ENCODE measurements at regions not wholly inside any gene's neighbourhood (a gene's known extent, or its start where the extent isn't known, plus 50 kb on each side); places are given as distances from the start of the nearest gene placed in this dataset.

DNA sequence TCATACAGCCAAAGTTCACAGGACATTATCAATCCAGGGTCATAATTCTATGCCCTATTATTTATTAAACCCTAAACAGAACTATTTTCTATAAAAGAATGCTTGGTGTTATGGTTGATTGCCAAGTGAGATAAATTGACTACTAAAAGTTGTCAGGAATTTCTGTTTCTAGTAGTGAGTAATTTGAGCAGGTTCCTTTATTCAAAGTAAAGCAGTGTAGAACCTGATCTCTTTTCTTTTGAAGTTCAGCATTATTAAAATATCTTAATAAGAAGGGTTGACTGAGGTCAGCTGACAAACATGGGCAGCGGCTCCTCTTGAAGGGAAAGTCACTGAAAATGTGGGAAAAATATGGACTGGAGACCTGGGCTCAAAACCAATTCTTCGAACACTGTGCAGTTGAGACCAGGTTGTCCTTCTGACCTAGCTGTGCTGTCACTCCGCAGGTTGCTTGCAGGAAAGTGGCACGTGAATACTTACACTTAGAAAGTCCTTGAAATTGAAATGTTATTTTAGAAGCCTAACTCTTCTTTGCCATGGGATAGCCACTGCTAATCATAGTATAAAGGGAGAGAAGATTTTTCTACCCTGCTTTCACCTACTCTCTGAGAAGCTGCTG is 141.0 kb downstream of the RASSF9 start:
- H3K4me1 ChIP-seq, result no peaks in the 10 kb centered on the region
- WGBS (ENCODE audit: missing lambda C conversion rate), result 47% methylated on average over 4 of the region's 4 CpGs
- TF ChIP-seq, protein P1, sequence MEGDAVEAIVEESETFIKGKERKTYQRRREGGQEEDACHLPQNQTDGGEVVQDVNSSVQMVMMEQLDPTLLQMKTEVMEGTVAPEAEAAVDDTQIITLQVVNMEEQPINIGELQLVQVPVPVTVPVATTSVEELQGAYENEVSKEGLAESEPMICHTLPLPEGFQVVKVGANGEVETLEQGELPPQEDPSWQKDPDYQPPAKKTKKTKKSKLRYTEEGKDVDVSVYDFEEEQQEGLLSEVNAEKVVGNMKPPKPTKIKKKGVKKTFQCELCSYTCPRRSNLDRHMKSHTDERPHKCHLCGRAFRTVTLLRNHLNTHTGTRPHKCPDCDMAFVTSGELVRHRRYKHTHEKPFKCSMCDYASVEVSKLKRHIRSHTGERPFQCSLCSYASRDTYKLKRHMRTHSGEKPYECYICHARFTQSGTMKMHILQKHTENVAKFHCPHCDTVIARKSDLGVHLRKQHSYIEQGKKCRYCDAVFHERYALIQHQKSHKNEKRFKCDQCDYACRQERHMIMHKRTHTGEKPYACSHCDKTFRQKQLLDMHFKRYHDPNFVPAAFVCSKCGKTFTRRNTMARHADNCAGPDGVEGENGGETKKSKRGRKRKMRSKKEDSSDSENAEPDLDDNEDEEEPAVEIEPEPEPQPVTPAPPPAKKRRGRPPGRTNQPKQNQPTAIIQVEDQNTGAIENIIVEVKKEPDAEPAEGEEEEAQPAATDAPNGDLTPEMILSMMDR (IDR thresholded peaks at IDR 0.05), result no peak
- TF ChIP-seq CBX2 (IDR thresholded peaks at IDR 0.05; ENCODE audit: borderline replicate concordance, low read depth) (no peak), ZFP36 (IDR thresholded peaks at IDR 0.05; ENCODE audit: borderline replicate concordance, partially characterized antibody) (no peak), RCOR1 (IDR thresholded peaks at IDR 0.05; ENCODE audit: low read depth, low read length) (no peak), NR3C1 (IDR thresholded peaks at IDR 0.05) (no peak), NPAS2 (CRISPR knock-in tag; IDR thresholded peaks at IDR 0.05; ENCODE audit: borderline replicate concordance) (no peak), TFCP2L1 (CRISPR knock-in tag; IDR thresholded peaks at IDR 0.05) (no peak), RNF2 (IDR thresholded peaks at IDR 0.05; ENCODE audit: borderline replicate concordance, low read depth) (no peak), CHD4 (IDR thresholded peaks at IDR 0.05; ENCODE audit: borderline replicate concordance) (no peak), FOSL2 (IDR thresholded peaks at IDR 0.05) (no peak), FOSL2 (CRISPR knock-in tag; IDR thresholded peaks at IDR 0.05) (no peak), BHLHE40 (IDR thresholded peaks at IDR 0.05; ENCODE audit: low read depth, low read length) (no peak), HEYL (CRISPR knock-in tag; IDR thresholded peaks at IDR 0.05) (no peak), ZNF302 (CRISPR knock-in tag; IDR thresholded peaks at IDR 0.05) (no peak), HOXB13 (CRISPR knock-in tag; IDR thresholded peaks at IDR 0.05; ENCODE audit: low read depth) (no peak)
- H3K4me2 ChIP-seq, result no peak overlapping the region
- CTCF ChIA-PET, result no interaction called here
- H3K4me3 ChIP-seq, result no peak overlapping the region
- POLR2A ChIA-PET, result no interaction called here
- DNase-seq (ENCODE audit: low read depth in 1 of 2, low spot score in 1 of 2), result no peak
- FAIRE-seq, result peak; percentile 7
- H3K9me3 ChIP-seq, result no peaks in the 10 kb centered on the region
- no peak for ATAC-seq
- H3K27ac ChIP-seq, result no peak overlapping the region

DNA sequence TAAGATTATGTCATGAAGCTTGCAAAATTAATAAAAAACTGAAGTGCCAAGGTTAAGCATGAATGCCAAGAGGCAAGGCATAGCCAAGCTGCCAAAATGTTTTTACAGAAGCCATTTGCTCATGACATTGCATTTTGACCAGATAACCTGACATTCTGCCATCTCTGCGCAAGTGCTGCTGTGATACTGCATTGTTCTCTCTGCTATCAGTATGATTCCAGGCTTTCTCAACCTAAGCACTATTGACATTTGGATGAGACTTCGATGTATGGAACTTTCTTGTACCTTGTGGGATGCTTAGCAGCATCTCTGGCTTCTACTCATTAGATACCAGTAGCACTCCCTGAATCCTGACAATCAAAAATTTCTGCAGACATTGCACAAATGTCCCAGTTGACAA is 139.2 kb downstream of the RASSF9 start:
- CTCF ChIA-PET, result no interaction called here
- no peak for DNase-seq (ENCODE audit: low read depth in 1 of 2, low spot score in 1 of 2)
- FAIRE-seq, result no peak
- TF ChIP-seq TFCP2L1 (CRISPR knock-in tag; IDR thresholded peaks at IDR 0.05) (no peak), MAFK (IDR thresholded peaks at IDR 0.05; ENCODE audit: partially characterized antibody) (peak; percentile 59)
- no peak for ATAC-seq
- Histone ChIP-seq H3K4me2 (no peak overlapping the region), H3K4me3 (no peak overlapping the region), H3K9me3 (no peaks in the 10 kb centered on the region), H3K27ac (no peak overlapping the region), H3K4me1 (no peaks in the 10 kb centered on the region)
- POLR2A ChIA-PET, result no interaction called here
- 51% methylated on average over 2 of the region's 2 CpGs for WGBS (ENCODE audit: missing lambda C conversion rate)

DNA sequence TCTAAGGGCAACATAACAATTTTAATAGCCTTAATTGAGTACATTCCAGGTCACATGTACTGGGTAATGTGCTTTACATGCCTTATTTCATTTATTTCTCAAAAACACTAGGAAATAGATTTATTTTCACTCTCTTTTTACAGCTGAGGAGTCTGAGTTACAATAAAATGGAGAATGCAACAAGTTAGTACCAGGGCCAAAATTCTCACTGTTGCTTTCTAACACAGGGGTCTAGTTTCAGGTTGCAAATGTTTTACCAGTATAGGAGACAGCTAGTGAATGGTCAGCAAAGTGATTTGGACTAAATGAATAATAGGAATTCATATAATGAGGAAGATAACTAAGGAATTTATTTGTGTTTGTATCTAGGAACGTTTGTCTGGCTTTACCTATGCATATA is 137.3 kb downstream of the RASSF9 start:
- ATAC-seq, result no peak
- FAIRE-seq, result no peak
- Histone ChIP-seq H3K4me3 (no peak overlapping the region), H3K9me3 (no peaks in the 10 kb centered on the region), H3K27ac (no peak overlapping the region), H3K4me2 (no peak overlapping the region), H3K4me1 (no peaks in the 10 kb centered on the region)
- 8% methylated on average over 1 of the region's 1 CpG for WGBS (ENCODE audit: missing lambda C conversion rate)
- ChIA-PET CTCF (no interaction called here), POLR2A (no interaction called here)
- no peak for DNase-seq (ENCODE audit: low read depth in 1 of 2, low spot score in 1 of 2)
- TF ChIP-seq, protein P2, sequence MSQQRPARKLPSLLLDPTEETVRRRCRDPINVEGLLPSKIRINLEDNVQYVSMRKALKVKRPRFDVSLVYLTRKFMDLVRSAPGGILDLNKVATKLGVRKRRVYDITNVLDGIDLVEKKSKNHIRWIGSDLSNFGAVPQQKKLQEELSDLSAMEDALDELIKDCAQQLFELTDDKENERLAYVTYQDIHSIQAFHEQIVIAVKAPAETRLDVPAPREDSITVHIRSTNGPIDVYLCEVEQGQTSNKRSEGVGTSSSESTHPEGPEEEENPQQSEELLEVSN (IDR thresholded peaks at IDR 0.05; ENCODE audit: borderline replicate concordance, low read depth), result no peak
- TF ChIP-seq TP53 (CRISPR knock-in tag; IDR thresholded peaks at IDR 0.05), result no peak
- TF ChIP-seq RNF2 (IDR thresholded peaks at IDR 0.05; ENCODE audit: borderline replicate concordance, low read depth), result no peak
- TF ChIP-seq HEYL (CRISPR knock-in tag; IDR thresholded peaks at IDR 0.05), result no peak
- no peak for TF ChIP-seq BHLHE40 (IDR thresholded peaks at IDR 0.05; ENCODE audit: low read depth, low read length)

DNA sequence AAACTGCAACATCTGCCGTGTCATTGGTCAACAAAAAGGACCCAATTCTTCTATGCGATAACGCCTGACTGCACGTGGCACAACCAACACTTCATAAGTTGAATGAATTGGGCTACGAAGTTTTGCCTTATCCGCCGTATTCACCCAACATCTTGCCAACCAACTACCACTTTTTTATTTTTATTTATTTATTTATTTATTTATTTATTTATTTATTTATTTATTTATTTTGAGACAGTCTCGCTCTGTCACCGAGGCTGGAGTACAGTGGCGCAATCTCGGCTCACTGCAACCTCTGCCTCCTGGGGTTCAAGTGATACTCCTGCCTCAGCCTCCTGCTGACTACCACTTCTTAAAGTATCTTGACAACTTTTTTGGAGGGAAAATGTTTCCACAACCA is 127.4 kb downstream of the RASSF9 start:
- POLR2A ChIA-PET, result no interaction called here
- 88% methylated on average over 11 of the region's 11 CpGs for WGBS (ENCODE audit: missing lambda C conversion rate)

More for the DNA sequence above, 127.4 kb downstream of the RASSF9 start:
- Histone ChIP-seq H3K9me3 (no peaks in the 10 kb centered on the region), H3K4me3 (no peak overlapping the region), H3K4me1 (no peaks in the 10 kb centered on the region), H3K27ac (no peak overlapping the region), H3K4me2 (no peak overlapping the region)
- TF ChIP-seq ZC3H11A (IDR thresholded peaks at IDR 0.05) (peak; percentile 74), CBX8 (IDR thresholded peaks at IDR 0.05) (no peak)
- DNase-seq (ENCODE audit: low read depth in 1 of 2, low spot score in 1 of 2), result no peak
- FAIRE-seq, result no peak
- CTCF ChIA-PET, result no interaction called here
- ATAC-seq, result no peak
